IMR-90 (cell line): ENCODE measurements at regions not wholly inside any gene's neighbourhood (a gene's known extent, or its start where the extent isn't known, plus 50 kb on each side); places are given as distances from the start of the nearest gene placed in this dataset.

Source experiments
- POLR2A ChIP-seq: IDR thresholded peaks from 2 replicates; pipeline ENCODE4 v1.6.1; 2012; ENCODE audit warnings: mild to moderate bottlenecking, low read depth, low read length
- TF ChIP-seq, protein P1 (sequence below): conservative IDR thresholded peaks from 2 replicates; pipeline ENCODE4 v1.5.1; 2012; ENCODE audit warnings: mild to moderate bottlenecking, low read depth, low read length, improper control_type of control experiment

DNA sequence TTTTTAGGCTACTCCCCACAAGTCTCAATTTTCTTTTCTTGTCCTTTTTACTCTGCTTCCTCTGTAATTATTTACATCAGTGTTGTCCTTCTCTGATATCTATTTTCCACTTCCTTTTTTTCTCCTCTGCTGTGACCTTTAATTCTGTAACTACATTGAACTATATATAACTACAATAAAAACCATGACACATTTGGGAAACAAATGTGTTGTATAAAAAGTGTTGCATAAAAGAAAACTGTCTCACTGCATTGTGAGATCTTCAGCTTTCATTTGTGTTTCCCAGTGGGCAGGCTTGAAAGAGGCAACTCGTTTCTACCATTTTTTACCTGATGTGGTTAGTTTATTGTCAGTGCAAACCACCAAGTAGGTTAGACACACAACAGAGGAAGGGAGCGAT, 483.9 kb upstream of the NRP1 start:
- TF ChIP-seq, protein P1, sequence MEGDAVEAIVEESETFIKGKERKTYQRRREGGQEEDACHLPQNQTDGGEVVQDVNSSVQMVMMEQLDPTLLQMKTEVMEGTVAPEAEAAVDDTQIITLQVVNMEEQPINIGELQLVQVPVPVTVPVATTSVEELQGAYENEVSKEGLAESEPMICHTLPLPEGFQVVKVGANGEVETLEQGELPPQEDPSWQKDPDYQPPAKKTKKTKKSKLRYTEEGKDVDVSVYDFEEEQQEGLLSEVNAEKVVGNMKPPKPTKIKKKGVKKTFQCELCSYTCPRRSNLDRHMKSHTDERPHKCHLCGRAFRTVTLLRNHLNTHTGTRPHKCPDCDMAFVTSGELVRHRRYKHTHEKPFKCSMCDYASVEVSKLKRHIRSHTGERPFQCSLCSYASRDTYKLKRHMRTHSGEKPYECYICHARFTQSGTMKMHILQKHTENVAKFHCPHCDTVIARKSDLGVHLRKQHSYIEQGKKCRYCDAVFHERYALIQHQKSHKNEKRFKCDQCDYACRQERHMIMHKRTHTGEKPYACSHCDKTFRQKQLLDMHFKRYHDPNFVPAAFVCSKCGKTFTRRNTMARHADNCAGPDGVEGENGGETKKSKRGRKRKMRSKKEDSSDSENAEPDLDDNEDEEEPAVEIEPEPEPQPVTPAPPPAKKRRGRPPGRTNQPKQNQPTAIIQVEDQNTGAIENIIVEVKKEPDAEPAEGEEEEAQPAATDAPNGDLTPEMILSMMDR = no peak
- no peak for TF ChIP-seq POLR2A
